ENCODE measurements at regions not wholly inside any gene's neighbourhood (a gene's known extent, or its start where the extent isn't known, plus 50 kb on each side); places are given as distances from the start of the nearest gene placed in this dataset.
"Not testable (repeated sequence)": the region's sequence is repeated elsewhere in the genome, so short reads cannot be mapped to it uniquely, and the experiment has no call there.

- Histone ChIP-seq H3K27ac (ENCODE audit: low read depth, low read length) (no peak overlapping the region), H3K4me3 (ENCODE audit: low read length) (no peak overlapping the region), H3K27me3 (ENCODE audit: insufficient read depth, low read length, poor library complexity, severe bottlenecking) (no peaks in the 10 kb centered on the region), H3K9me3 (ENCODE audit: low read length) (no peaks in the 10 kb centered on the region), H3K4me1 (ENCODE audit: insufficient read depth, low read length) (no peaks in the 10 kb centered on the region), H3K36me3 (ENCODE audit: insufficient read depth, low read length) (no peaks in the 10 kb centered on the region)
- ChIA-PET CTCF (no interaction called here), POLR2A (no interaction called here)
- Mint-ChIP-seq H3K9me3 (peaks cover 0 to 31% (median 2%) of the 10 kb centered on the region in 5 donors), H3K27me3 (no peaks in the 10 kb centered on the region), H3K36me3 (no peaks in the 10 kb centered on the region), H3K27ac (no peak overlapping the region), H3K4me1 (no peaks in the 10 kb centered on the region), H3K4me3 (no peak overlapping the region)
- no peak for DNase-seq
These were observed 134.5 kb upstream of the FIBIN start for GRCh38 chr11:26859416-26859815.

GRCh38 chr11:26860091-26860780 is 133.7 kb upstream of the FIBIN start:
- no peaks in the 10 kb centered on the region for H3K36me3 ChIP-seq (ENCODE audit: insufficient read depth, low read length)
- Mint-ChIP-seq H3K27ac (no peak overlapping the region), H3K36me3 (no peaks in the 10 kb centered on the region), H3K27me3 (no peaks in the 10 kb centered on the region), H3K4me1 (no peaks in the 10 kb centered on the region), H3K4me3 (no peak overlapping the region), H3K9me3 (peaks cover 0 to 24% (median 2%) of the 10 kb centered on the region in 5 donors)
- H3K27ac ChIP-seq (ENCODE audit: low read depth, low read length): no peak overlapping the region
- no peak for DNase-seq
- no peak overlapping the region for H3K4me3 ChIP-seq (ENCODE audit: low read length)
- CTCF ChIA-PET: no interaction called here
- H3K4me1 ChIP-seq (ENCODE audit: insufficient read depth, low read length): no peaks in the 10 kb centered on the region
- POLR2A ChIA-PET: no interaction called here
- no peaks in the 10 kb centered on the region for H3K27me3 ChIP-seq (ENCODE audit: insufficient read depth, low read length, poor library complexity, severe bottlenecking)
- no peaks in the 10 kb centered on the region for H3K9me3 ChIP-seq (ENCODE audit: low read length)

GRCh38 chr11:26860895-26861294 is 133.0 kb upstream of the FIBIN start:
- H3K27ac Mint-ChIP-seq: no peak overlapping the region
- no peaks in the 10 kb centered on the region for H3K9me3 ChIP-seq (ENCODE audit: low read length)
- H3K36me3 Mint-ChIP-seq: no peaks in the 10 kb centered on the region
- DNase-seq: no peak
- no peak overlapping the region for H3K4me3 ChIP-seq (ENCODE audit: low read length)
- no peaks in the 10 kb centered on the region for H3K4me1 ChIP-seq (ENCODE audit: insufficient read depth, low read length)
- POLR2A ChIA-PET: no interaction called here
- no peaks in the 10 kb centered on the region for H3K36me3 ChIP-seq (ENCODE audit: insufficient read depth, low read length)
- CTCF ChIA-PET: no interaction called here
- no peaks in the 10 kb centered on the region for H3K27me3 Mint-ChIP-seq
- H3K27ac ChIP-seq (ENCODE audit: low read depth, low read length): no peak overlapping the region
- H3K4me1 Mint-ChIP-seq: no peaks in the 10 kb centered on the region
- no peaks in the 10 kb centered on the region for H3K27me3 ChIP-seq (ENCODE audit: insufficient read depth, low read length, poor library complexity, severe bottlenecking)
- H3K9me3 Mint-ChIP-seq: peaks cover 0 to 19% (median 2%) of the 10 kb centered on the region in 5 donors
- H3K4me3 Mint-ChIP-seq: no peak overlapping the region

GRCh38 chr11:26862801-26863200 is 131.1 kb upstream of the FIBIN start:
- CTCF ChIA-PET: no interaction called here
- H3K4me1 Mint-ChIP-seq: no peaks in the 10 kb centered on the region
- no peaks in the 10 kb centered on the region for H3K36me3 ChIP-seq (ENCODE audit: insufficient read depth, low read length)
- H3K9me3 ChIP-seq (ENCODE audit: low read length): no peaks in the 10 kb centered on the region
- no peaks in the 10 kb centered on the region for H3K27me3 ChIP-seq (ENCODE audit: insufficient read depth, low read length, poor library complexity, severe bottlenecking)
- H3K4me3 ChIP-seq (ENCODE audit: low read length): no peak overlapping the region
- H3K36me3 Mint-ChIP-seq: no peaks in the 10 kb centered on the region
- POLR2A ChIA-PET: no interaction called here
- H3K4me1 ChIP-seq (ENCODE audit: insufficient read depth, low read length): no peaks in the 10 kb centered on the region
- no peak for DNase-seq
- H3K9me3 Mint-ChIP-seq: peaks cover 0 to 27% (median 4%) of the 10 kb centered on the region in 5 donors
- H3K27ac Mint-ChIP-seq: no peak overlapping the region
- H3K27me3 Mint-ChIP-seq: no peaks in the 10 kb centered on the region
- H3K4me3 Mint-ChIP-seq: no peak overlapping the region
- H3K27ac ChIP-seq (ENCODE audit: low read depth, low read length): no peak overlapping the region

GRCh38 chr11:26865703-26866102 is 128.2 kb upstream of the FIBIN start:
- Mint-ChIP-seq H3K9me3 (peaks cover 0 to 28% (median 8%) of the 10 kb centered on the region in 5 donors), H3K4me3 (no peak overlapping the region)
- H3K9me3 ChIP-seq (ENCODE audit: low read length): no peaks in the 10 kb centered on the region

GRCh38 chr11:26867286-26867685 is 126.6 kb upstream of the FIBIN start:
- Histone ChIP-seq H3K4me3 (ENCODE audit: low read length) (no peak overlapping the region), H3K9me3 (ENCODE audit: low read length) (no peaks in the 10 kb centered on the region), H3K4me1 (ENCODE audit: insufficient read depth, low read length) (no peaks in the 10 kb centered on the region), H3K27me3 (ENCODE audit: insufficient read depth, low read length, poor library complexity, severe bottlenecking) (no peaks in the 10 kb centered on the region), H3K36me3 (ENCODE audit: insufficient read depth, low read length) (no peaks in the 10 kb centered on the region), H3K27ac (ENCODE audit: low read depth, low read length) (no peak overlapping the region)
- Mint-ChIP-seq H3K9me3 (peaks cover 3 to 30% (median 8%) of the 10 kb centered on the region in 5 donors), H3K27me3 (no peaks in the 10 kb centered on the region), H3K4me1 (no peaks in the 10 kb centered on the region), H3K4me3 (no peak overlapping the region), H3K36me3 (peaks cover 0 to 2% (median 0%) of the 10 kb centered on the region in 3 donors), H3K27ac (no peak overlapping the region)
- ChIA-PET POLR2A (no interaction called here), CTCF (no interaction called here)
- no peak for DNase-seq

More at GRCh38 chr11:26865703-26866102, 128.2 kb upstream of the FIBIN start:
- Histone ChIP-seq H3K36me3 (ENCODE audit: insufficient read depth, low read length) (no peaks in the 10 kb centered on the region), H3K4me3 (ENCODE audit: low read length) (no peak overlapping the region), H3K27me3 (ENCODE audit: insufficient read depth, low read length, poor library complexity, severe bottlenecking) (no peaks in the 10 kb centered on the region), H3K27ac (ENCODE audit: low read depth, low read length) (no peak overlapping the region), H3K4me1 (ENCODE audit: insufficient read depth, low read length) (no peaks in the 10 kb centered on the region)
- no peaks in the 10 kb centered on the region for H3K36me3 Mint-ChIP-seq
- no peak for DNase-seq
- POLR2A ChIA-PET: no interaction called here
- H3K27me3 Mint-ChIP-seq: no peaks in the 10 kb centered on the region
- H3K4me1 Mint-ChIP-seq: no peaks in the 10 kb centered on the region
- CTCF ChIA-PET: no interaction called here
- H3K27ac Mint-ChIP-seq: no peak overlapping the region

GRCh38 chr11:26878959-26879581 is 114.8 kb upstream of the FIBIN start:
- Histone ChIP-seq H3K27ac (ENCODE audit: low read depth, low read length) (no peak overlapping the region), H3K4me3 (ENCODE audit: low read length) (no peak overlapping the region), H3K27me3 (ENCODE audit: insufficient read depth, low read length, poor library complexity, severe bottlenecking) (no peaks in the 10 kb centered on the region), H3K36me3 (ENCODE audit: insufficient read depth, low read length) (no peaks in the 10 kb centered on the region), H3K4me1 (ENCODE audit: insufficient read depth, low read length) (no peaks in the 10 kb centered on the region), H3K9me3 (ENCODE audit: low read length) (no peaks in the 10 kb centered on the region)
- CTCF ChIA-PET: no interaction called here
- POLR2A ChIA-PET: no interaction called here
- Mint-ChIP-seq H3K27ac (no peak overlapping the region), H3K4me1 (no peaks in the 10 kb centered on the region), H3K27me3 (no peaks in the 10 kb centered on the region), H3K36me3 (peaks cover 0 to 1% (median 0%) of the 10 kb centered on the region in 3 donors), H3K4me3 (no peak overlapping the region), H3K9me3 (peaks cover 12 to 36% (median 16%) of the 10 kb centered on the region in 5 donors)
- no peak for DNase-seq

GRCh38 chr11:26882363-26882880 is 111.5 kb upstream of the FIBIN start:
- H3K4me1 ChIP-seq (ENCODE audit: insufficient read depth, low read length); H3K36me3 Mint-ChIP-seq; CTCF ChIA-PET; H3K9me3 ChIP-seq (ENCODE audit: low read length); H3K27ac ChIP-seq (ENCODE audit: low read depth, low read length); POLR2A ChIA-PET; H3K4me1 Mint-ChIP-seq; H3K27ac Mint-ChIP-seq; H3K27me3 Mint-ChIP-seq; H3K36me3 ChIP-seq (ENCODE audit: insufficient read depth, low read length); H3K4me3 ChIP-seq (ENCODE audit: low read length); H3K4me3 Mint-ChIP-seq; DNase-seq; H3K27me3 ChIP-seq (ENCODE audit: insufficient read depth, low read length, poor library complexity, severe bottlenecking): not testable (repeated sequence)
- peaks cover 17 to 35% (median 21%) of the 10 kb centered on the region in 5 donors for H3K9me3 Mint-ChIP-seq

Measured in CD8-positive, alpha-beta memory T cell (primary cell).